ENCODE measurements at regions not wholly inside any gene's neighbourhood (a gene's known extent, or its start where the extent isn't known, plus 50 kb on each side); places are given as distances from the start of the nearest gene placed in this dataset.

- DNase-seq (ENCODE audit: low read depth in 2 of 2, low spot score in 1 of 2): no peak
Observed at GRCh38 chr2:136572335-136572734, 193.0 kb upstream of the THSD7B start.

DNA sequence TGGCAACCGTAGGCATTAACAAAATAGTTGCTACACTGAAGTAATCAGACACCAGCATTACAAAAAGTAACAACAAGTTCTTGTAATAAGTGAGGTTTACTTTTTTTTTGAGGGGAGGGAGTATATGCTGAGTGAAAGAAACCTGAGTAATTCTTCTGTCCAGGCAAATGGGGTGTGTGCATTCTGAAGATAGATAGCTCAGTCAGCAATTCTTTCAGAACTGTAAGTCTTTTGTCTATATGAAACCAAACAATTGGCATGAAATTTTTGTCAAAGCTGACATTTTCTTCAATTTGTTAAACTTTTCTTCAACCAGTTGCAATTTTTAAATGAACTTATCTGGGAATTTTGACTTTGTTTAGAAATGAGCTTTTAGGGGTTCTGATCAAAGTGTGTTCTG, 208.1 kb upstream of the THSD7B start:
- DNase-seq (ENCODE audit: low read depth in 2 of 2, low spot score in 1 of 2): no peak

- DNase-seq (ENCODE audit: low read depth in 2 of 2, low spot score in 1 of 2): no peak
Observed at GRCh38 chr2:136550181-136550580, 215.2 kb upstream of the THSD7B start.

DNA sequence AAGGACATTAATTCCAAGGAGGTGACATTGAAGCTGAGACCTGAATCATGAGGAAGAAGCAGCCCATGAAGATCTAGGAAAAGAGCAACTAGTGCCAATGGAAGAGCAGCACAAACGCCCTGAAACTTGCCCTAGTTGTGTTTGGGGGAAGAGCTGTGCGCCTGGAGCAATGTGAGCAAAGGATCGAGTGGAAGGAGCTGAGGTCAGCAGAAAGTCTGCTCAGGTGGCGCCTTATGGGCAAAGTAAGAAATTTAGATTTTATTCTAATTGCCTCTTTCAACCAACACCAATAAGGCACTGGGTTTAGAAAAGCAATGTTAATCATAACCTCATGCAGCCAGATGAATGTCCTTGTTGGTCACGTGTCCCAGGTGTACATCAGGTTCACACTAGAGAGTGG, 226.0 kb upstream of the THSD7B start:
- DNase-seq (ENCODE audit: low read depth in 2 of 2, low spot score in 1 of 2): no peak

- DNase-seq (ENCODE audit: low read depth in 2 of 2, low spot score in 1 of 2): no peak
Observed at GRCh38 chr2:136538489-136538888, 226.9 kb upstream of the THSD7B start.

DNA sequence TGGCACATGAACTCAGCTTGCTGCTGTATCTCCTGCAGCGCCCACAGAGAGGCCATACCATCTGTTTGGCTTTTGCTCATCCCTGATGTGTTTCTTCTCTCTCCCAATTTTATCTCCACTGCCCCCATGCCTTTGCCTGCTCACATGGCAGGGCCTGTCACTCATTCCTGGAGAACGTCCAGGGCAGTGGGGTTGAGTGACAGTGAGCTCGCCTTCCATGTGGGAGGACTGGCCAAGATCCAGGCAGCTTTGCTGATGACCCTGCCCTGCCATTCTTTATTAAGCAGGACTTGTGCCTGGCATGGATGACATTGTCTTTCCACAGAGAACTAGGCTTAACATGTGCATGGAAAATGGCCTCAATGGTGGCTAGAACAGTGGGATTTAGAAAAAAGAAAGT, 230.5 kb upstream of the THSD7B start:
- DNase-seq (ENCODE audit: low read depth in 2 of 2, low spot score in 1 of 2): no peak

DNA sequence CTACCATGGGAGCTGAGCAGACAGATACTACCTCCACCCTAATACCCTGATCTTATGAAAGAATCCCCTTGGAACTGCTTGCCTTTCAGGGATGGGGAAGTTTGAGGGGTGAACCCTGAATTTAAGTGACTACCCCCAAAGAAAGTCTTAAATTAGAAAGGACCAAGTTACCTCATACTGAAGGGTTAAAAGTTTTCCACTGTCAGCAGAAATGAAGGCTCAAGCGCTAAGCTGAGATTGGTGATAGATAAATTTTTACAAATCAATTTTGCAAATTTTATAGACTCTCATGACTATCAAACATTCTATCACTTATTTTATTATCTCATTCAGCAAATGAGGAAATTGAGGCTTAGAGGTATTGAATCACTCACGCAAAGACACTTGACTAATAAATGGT, 233.2 kb upstream of the THSD7B start:
- DNase-seq (ENCODE audit: low read depth in 2 of 2, low spot score in 1 of 2): no peak

GRCh38 chr2:136531731-136532130, 233.6 kb upstream of the THSD7B start:
- DNase-seq (ENCODE audit: low read depth in 2 of 2, low spot score in 1 of 2): no peak

DNA sequence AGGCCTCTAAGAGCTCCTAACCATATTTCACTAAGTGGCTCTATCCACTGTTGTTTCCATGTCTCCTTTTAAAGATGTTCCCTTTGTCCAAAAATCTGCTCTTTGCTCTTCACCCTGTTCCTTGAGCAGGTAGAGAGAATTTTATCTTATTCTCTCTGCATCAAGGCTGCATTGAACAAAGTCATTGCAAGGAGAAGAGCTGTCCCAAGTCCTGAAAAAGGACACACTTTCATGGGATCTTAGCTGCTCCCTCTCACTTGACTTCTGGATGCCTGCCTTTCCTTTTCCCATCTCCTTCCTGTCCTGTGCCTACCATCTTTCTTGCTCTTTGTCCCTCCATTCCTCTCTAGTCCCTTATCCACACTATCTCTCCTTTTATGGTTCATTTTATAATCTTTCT, 235.2 kb upstream of the THSD7B start:
- no peak for DNase-seq (ENCODE audit: low read depth in 2 of 2, low spot score in 1 of 2)

DNA sequence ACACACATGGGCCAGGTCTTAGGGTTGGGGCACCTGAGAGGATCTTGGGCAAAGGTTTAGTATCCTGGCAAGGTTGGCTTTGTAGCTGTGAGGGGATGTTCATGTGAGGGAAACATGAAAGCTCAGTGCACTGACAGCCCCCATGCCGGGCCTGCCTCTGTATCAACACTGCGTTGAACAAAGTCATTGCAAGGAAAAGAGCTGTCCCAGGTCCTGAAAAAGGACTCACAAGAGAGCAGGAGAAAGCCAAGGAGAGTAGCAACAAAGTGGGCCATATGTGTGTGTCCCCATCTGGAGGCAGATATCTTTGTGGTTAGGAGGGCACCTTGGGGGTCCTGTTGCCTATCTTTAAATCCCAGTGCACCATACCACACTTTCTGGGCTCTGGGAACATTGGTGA, 237.8 kb upstream of the THSD7B start:
- DNase-seq (ENCODE audit: low read depth in 2 of 2, low spot score in 1 of 2): no peak

DNA sequence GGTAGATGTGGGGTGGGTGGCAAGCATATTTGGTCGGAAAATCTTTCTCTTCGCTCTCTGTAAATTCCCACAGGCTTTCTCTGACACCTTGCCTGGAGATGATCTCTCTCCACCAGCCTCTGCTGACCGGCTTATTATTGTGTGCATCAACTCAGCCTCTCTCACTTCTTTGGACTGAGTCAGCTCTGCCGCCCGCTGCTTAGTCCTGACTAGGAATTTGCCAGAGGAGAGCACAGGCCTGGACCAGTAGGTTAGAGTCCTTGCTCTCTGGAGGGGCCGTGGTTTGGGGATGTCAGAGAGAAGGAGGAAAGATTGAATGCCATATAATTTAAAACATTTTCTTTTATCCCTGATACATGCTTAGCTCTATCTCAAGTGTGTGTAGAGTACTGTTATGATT, 242.6 kb upstream of the THSD7B start:
- DNase-seq (ENCODE audit: low read depth in 2 of 2, low spot score in 1 of 2): no peak

DNA sequence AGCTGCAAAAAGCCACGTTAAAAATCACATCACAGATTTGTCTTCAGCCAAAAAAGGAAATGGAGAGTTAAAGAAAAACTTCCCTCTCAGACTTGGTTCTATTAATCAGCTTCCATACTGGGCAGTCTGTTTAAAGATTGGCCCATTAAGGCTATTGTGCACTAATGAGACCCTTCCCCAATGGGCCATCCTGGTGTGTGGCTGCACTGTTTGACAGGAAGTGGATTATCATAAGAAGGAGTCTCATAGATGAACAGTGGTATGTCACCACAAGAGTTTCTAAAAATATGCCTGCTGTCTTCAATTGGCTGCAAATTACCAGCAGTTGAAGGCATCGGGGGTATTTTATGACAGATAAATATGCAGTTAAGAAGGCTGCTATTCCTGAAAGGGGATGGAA, 247.6 kb upstream of the THSD7B start:
- DNase-seq (ENCODE audit: low read depth in 2 of 2, low spot score in 1 of 2): no peak

DNA sequence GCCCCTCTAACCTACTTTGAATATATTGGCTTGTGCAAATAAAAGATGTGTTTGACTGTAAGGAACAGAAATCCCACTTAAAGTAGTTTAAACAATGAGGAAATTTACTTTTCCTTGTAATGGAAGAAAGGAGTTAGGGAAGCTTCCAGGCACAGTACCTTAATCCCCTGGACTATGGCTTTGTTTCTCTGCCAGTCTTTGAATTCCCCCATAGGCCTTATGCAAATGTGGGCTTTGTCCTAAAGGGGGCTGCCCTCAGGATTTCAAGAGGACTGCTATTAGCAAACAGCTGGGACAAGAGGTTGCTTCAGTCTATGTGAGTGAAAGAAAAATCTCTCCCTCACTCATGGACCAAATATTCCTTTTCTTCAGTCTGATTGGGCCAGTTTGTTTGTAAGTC, 255.1 kb upstream of the THSD7B start:
- DNase-seq (ENCODE audit: low read depth in 2 of 2, low spot score in 1 of 2): no peak

GRCh38 chr2:136505462-136505861, 259.9 kb upstream of the THSD7B start:
- no peak for DNase-seq (ENCODE audit: low read depth in 2 of 2, low spot score in 1 of 2)

DNA sequence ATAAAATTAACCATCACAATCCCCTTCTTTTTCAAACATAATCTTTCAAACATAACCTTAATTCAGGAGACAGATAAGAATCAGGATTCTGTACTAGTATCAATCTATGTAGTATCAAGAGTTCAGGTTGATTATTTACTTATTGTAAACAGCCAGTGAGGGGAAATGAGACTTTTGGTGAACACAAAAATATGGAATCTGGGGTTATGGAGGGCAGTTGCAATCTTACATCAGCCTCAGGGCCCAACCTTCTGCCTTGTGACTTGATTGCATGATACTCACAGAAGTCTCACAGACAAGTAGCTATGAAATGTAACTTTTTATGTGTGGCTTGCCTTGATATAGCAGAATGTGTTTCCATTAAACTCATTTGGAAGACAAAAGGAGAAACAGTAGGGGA, 262.7 kb upstream of the THSD7B start:
- no peak for DNase-seq (ENCODE audit: low read depth in 2 of 2, low spot score in 1 of 2)

DNA sequence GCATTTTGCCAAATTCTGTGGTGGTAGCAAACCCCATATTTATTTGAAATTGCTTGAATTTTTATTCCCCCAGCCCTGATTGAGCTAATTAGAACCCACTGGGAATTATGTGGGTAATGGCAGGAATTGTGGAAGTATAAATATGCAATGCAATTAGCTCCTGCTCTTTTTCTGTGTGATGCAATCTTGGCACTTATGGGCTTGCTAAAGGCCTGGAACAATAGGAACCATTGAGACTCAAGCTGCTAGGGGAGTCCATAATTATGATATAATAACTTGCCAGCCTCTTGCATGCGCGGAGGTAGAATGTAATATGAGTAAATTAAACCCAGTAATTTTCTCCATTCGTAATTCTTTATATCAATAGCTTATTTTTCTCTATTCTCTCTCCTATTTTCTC, 267.6 kb upstream of the THSD7B start:
- no peak for DNase-seq (ENCODE audit: low read depth in 2 of 2, low spot score in 1 of 2)

- no peak for DNase-seq (ENCODE audit: low read depth in 2 of 2, low spot score in 1 of 2)
Observed at GRCh38 chr2:136496966-136497365, 268.4 kb upstream of the THSD7B start.

DNA sequence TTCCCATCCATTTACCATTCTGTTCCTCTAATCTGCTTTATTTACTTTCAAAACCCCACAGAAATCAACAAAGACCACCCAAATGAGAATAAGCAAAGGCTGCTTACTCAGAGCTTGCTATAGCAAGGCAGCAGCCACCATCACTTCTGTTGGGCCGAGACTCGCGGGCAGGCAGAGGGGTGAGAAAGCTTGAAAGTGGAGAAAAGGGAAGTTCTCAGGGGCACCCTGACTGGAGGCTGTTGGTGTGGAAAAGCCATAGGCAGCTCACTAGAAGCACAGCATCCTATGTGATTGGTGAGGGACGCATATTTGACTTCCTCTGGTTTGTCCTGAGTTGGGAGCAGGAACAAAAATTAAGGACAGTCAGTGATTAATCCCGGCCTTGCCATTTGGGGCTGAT, 269.7 kb upstream of the THSD7B start:
- DNase-seq (ENCODE audit: low read depth in 2 of 2, low spot score in 1 of 2): no peak

GRCh38 chr2:136492901-136493300, 272.4 kb upstream of the THSD7B start:
- no peak for DNase-seq (ENCODE audit: low read depth in 2 of 2, low spot score in 1 of 2)

DNA sequence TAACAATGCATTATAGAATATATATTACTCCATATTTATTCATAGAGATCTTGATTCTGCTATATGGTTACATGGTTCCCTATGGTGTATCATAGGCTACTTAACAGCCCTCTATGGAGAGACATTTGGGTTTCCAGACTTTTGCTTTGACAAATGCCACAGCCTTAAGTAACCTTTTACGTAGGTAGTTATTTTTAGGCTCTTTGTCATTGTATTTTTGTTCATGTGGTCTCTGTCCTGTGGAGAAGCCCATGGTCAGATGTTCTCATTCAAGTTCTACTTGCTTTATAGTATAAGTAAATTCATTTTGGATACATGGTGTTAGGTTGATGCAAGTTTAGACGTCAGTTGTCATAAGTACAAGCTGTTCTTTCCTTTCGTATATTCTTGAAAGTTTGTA, 275.2 kb upstream of the THSD7B start:
- DNase-seq (ENCODE audit: low read depth in 2 of 2, low spot score in 1 of 2): no peak

- DNase-seq (ENCODE audit: low read depth in 2 of 2, low spot score in 1 of 2): no peak
Observed at GRCh38 chr2:136487421-136487820, 277.9 kb upstream of the THSD7B start.

GRCh38 chr2:136486115-136486514, 279.2 kb upstream of the THSD7B start:
- DNase-seq (ENCODE audit: low read depth in 2 of 2, low spot score in 1 of 2): no peak

GRCh38 chr2:136482966-136483365, 282.4 kb upstream of the THSD7B start:
- no peak for DNase-seq (ENCODE audit: low read depth in 2 of 2, low spot score in 1 of 2)

DNA sequence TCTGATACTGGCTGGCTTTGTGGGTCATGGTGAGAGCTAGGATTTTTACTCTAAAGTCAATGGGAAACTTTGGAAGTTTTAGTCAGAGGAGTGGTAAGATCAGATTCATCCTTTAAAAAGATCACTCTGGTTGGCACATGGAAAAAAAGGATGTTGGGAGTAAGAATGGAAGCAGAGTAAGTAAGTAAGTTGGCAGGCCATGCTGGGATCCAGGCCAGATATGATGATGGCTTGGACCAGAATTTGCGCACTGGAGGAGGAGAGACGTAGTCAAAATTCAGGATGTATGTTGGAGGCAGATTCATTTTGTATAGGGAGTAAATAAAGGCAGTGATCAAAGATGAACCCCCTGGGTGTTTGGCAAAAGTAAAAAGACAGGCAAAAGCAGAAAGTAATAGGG, 283.3 kb upstream of the THSD7B start:
- DNase-seq (ENCODE audit: low read depth in 2 of 2, low spot score in 1 of 2): no peak
